ENCODE measurements at regions not wholly inside any gene's neighbourhood (a gene's known extent, or its start where the extent isn't known, plus 50 kb on each side); places are given as distances from the start of the nearest gene placed in this dataset.

DNA sequence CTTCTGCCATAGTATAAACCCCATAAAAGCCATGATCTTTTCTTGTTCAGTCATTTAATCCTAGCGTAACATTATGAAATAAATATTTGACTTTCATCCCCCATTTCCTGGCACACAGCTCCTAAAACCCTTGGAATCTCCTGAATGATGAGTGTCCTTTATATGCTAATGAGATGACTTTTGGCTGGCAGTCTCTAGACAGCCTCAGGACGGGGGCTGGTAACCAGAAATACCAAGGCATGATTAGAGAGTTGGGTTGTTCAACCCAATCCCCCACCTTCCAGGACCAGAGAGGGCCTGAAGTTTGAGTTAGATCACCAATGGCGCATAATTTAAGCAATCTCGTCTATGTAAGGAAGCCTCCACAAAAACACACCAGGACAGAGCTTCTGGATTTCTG lies 1246.1 kb upstream of the TENM4 start:
- TF ChIP-seq, protein P1, sequence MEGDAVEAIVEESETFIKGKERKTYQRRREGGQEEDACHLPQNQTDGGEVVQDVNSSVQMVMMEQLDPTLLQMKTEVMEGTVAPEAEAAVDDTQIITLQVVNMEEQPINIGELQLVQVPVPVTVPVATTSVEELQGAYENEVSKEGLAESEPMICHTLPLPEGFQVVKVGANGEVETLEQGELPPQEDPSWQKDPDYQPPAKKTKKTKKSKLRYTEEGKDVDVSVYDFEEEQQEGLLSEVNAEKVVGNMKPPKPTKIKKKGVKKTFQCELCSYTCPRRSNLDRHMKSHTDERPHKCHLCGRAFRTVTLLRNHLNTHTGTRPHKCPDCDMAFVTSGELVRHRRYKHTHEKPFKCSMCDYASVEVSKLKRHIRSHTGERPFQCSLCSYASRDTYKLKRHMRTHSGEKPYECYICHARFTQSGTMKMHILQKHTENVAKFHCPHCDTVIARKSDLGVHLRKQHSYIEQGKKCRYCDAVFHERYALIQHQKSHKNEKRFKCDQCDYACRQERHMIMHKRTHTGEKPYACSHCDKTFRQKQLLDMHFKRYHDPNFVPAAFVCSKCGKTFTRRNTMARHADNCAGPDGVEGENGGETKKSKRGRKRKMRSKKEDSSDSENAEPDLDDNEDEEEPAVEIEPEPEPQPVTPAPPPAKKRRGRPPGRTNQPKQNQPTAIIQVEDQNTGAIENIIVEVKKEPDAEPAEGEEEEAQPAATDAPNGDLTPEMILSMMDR (IDR thresholded peaks at IDR 0.05): no peak
- TF ChIP-seq POLR2A (IDR thresholded peaks at IDR 0.05) (no peak), POLR2AphosphoS5 (IDR thresholded peaks at IDR 0.05) (no peak)
